ENCODE measurements at regions not wholly inside any gene's neighbourhood (a gene's known extent, or its start where the extent isn't known, plus 50 kb on each side); places are given as distances from the start of the nearest gene placed in this dataset.

- TF ChIP-seq, protein P1, sequence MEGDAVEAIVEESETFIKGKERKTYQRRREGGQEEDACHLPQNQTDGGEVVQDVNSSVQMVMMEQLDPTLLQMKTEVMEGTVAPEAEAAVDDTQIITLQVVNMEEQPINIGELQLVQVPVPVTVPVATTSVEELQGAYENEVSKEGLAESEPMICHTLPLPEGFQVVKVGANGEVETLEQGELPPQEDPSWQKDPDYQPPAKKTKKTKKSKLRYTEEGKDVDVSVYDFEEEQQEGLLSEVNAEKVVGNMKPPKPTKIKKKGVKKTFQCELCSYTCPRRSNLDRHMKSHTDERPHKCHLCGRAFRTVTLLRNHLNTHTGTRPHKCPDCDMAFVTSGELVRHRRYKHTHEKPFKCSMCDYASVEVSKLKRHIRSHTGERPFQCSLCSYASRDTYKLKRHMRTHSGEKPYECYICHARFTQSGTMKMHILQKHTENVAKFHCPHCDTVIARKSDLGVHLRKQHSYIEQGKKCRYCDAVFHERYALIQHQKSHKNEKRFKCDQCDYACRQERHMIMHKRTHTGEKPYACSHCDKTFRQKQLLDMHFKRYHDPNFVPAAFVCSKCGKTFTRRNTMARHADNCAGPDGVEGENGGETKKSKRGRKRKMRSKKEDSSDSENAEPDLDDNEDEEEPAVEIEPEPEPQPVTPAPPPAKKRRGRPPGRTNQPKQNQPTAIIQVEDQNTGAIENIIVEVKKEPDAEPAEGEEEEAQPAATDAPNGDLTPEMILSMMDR (IDR thresholded peaks at IDR 0.05; ENCODE audit: low read depth, low read length, missing input control), result no peak
- no peak for TF ChIP-seq GABPA (IDR thresholded peaks at IDR 0.05 in 1 of 2, conservative IDR thresholded peaks at IDR 0.05 in 1 of 2)
- TF ChIP-seq, protein P2, sequence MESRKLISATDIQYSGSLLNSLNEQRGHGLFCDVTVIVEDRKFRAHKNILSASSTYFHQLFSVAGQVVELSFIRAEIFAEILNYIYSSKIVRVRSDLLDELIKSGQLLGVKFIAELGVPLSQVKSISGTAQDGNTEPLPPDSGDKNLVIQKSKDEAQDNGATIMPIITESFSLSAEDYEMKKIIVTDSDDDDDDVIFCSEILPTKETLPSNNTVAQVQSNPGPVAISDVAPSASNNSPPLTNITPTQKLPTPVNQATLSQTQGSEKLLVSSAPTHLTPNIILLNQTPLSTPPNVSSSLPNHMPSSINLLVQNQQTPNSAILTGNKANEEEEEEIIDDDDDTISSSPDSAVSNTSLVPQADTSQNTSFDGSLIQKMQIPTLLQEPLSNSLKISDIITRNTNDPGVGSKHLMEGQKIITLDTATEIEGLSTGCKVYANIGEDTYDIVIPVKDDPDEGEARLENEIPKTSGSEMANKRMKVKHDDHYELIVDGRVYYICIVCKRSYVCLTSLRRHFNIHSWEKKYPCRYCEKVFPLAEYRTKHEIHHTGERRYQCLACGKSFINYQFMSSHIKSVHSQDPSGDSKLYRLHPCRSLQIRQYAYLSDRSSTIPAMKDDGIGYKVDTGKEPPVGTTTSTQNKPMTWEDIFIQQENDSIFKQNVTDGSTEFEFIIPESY (IDR thresholded peaks at IDR 0.05), result no peak
- TF ChIP-seq EGR1 (IDR thresholded peaks at IDR 0.05; ENCODE audit: low read depth in 2 of 2), result no peak
- TF ChIP-seq RAD21 (IDR thresholded peaks at IDR 0.05), result no peak
- no peak for TF ChIP-seq NR2F2 (IDR thresholded peaks at IDR 0.05)
- TF ChIP-seq YY1 (IDR thresholded peaks at IDR 0.05), result no peak
- no peak for TF ChIP-seq SP1 (IDR thresholded peaks at IDR 0.05)
- no peak for TF ChIP-seq ATF3 (IDR thresholded peaks at IDR 0.05)
Observed at GRCh38 chr1:36723813-36724212, 241.1 kb upstream of the CSF3R start.

Measured in liver (tissue), 3 donors.